ENCODE measurements at regions not wholly inside any gene's neighbourhood (a gene's known extent, or its start where the extent isn't known, plus 50 kb on each side); places are given as distances from the start of the nearest gene placed in this dataset.

DNA sequence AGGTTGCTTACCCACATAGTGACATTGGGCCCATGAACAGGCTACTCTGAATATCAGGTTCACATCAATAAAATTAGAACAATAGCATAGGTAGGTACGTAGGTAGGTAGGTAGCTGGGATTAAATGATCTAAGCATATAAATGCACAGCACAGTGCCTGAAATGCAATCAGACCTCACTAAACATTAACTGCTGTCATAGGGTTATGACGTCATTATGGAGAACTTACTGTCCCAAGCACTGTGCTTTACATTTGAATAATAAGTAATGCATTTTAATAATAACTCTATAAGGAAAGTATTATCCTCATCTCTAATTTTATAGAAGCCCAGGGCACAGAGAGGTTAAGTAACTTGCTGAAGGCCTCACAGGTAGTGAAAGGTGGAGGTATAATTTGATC lies 112.5 kb downstream of the RPS24 start:
- TF ChIP-seq, protein P1, sequence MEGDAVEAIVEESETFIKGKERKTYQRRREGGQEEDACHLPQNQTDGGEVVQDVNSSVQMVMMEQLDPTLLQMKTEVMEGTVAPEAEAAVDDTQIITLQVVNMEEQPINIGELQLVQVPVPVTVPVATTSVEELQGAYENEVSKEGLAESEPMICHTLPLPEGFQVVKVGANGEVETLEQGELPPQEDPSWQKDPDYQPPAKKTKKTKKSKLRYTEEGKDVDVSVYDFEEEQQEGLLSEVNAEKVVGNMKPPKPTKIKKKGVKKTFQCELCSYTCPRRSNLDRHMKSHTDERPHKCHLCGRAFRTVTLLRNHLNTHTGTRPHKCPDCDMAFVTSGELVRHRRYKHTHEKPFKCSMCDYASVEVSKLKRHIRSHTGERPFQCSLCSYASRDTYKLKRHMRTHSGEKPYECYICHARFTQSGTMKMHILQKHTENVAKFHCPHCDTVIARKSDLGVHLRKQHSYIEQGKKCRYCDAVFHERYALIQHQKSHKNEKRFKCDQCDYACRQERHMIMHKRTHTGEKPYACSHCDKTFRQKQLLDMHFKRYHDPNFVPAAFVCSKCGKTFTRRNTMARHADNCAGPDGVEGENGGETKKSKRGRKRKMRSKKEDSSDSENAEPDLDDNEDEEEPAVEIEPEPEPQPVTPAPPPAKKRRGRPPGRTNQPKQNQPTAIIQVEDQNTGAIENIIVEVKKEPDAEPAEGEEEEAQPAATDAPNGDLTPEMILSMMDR (IDR thresholded peaks at IDR 0.05; ENCODE audit: low read depth, low read length), result no peak

DNA sequence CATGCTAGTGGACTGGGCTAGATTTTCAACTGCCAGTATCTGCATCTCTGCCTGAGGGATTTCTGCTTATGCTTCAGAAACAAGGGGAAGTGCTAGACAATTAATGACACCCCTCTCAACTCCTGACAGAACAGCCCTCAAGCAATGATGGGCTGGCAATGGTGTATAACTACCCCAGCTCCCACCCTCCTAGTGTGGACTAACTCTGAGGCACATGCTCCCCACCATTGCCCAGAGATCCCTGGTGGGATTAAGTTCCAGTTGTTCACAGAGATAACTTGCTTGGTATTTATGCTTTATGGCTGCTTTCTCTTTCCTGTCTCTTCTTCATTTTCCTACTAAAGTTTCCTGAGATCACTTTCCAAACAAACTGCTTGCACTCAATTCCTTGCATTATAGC lies 113.5 kb downstream of the RPS24 start:
- TF ChIP-seq, protein P1 (IDR thresholded peaks at IDR 0.05; ENCODE audit: low read depth, low read length), result no peak
- no peak overlapping the region for H3K4me3 ChIP-seq (ENCODE audit: low read depth, low read length)

More for the DNA sequence above, 112.5 kb downstream of the RPS24 start:
- no peak overlapping the region for H3K4me3 ChIP-seq (ENCODE audit: low read depth, low read length)

- TF ChIP-seq, protein P1 (IDR thresholded peaks at IDR 0.05; ENCODE audit: low read depth, low read length), result no peak
- H3K4me3 ChIP-seq (ENCODE audit: low read depth, low read length), result no peak overlapping the region
Observed at GRCh38 chr10:78148216-78148960, 114.7 kb downstream of the RPS24 start.

DNA sequence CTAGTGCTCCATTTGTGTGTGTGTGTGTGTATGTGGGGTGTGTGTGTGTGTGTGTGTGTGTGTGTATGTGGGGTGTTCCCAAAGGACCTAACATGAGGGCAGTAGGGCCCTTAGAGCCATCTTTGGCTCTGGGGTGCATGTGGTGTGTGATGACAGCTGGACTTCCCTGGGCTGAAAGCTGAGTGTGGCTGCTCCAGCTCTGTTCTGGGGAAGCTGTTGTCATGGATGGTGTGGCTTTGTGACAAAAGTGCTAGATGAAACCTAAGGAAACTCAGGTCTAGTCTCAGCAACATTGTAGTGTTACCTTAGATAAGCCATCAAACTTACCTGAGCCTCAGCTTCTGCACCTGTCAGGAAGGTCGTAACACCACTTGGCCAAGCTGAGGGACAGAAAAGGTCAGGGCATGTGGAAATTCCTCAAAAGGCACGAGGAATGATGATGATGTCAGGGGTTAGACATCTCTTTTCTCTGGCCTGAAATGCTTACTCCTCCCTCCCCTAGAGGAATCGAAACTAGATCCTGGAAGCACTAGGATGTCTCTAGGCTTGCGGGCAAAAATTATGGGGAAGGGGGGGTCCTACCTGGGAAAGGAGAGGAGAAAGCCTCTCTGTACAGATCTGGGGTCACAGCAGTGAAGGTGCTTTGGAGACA lies 115.4 kb downstream of the RPS24 start:
- H3K4me3 ChIP-seq (ENCODE audit: low read depth, low read length), result no peak overlapping the region
- TF ChIP-seq, protein P1 (IDR thresholded peaks at IDR 0.05; ENCODE audit: low read depth, low read length), result no peak

DNA sequence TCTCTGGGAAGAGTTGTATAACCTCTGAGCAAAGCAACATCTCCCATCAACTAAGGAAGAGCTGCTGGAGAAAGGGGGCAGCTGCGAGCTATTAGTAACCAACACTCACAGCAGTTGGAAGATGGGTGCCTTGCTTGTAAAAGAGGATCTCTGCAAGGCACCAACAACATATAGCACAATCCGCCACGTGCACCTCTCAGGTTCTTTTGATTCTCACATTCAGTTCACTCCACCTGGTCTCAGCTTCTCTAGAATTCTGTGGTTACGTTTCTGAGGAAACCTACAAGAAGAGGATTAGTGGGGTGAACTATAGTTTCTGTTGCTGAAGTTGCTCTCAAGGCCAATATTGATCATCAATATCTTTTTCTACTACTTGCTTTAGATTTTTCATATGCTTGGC lies 117.1 kb downstream of the RPS24 start:
- TF ChIP-seq, protein P1 (IDR thresholded peaks at IDR 0.05; ENCODE audit: low read depth, low read length), result no peak
- no peak overlapping the region for H3K4me3 ChIP-seq (ENCODE audit: low read depth, low read length)

DNA sequence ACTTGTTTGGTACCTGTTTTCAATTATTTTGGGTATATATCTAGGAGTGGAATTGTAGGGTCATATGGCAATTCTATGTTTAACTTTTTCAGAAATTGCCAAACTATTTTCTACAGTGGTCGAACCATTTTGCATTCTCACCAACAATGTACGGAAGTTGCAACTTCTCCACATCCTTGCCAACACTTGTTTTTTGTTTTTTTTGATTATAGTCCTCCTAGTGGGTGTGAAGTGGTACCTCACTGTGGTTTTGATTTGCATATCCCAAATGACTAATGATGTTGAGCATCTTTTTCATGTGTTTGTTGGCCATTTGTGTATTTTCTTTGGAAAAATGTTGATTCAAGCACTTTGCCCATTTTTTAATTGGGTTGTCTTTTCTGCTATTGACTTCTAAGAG lies 122.1 kb downstream of the RPS24 start:
- H3K4me3 ChIP-seq (ENCODE audit: low read depth, low read length), result no peak overlapping the region
- TF ChIP-seq, protein P1 (IDR thresholded peaks at IDR 0.05; ENCODE audit: low read depth, low read length), result no peak

DNA sequence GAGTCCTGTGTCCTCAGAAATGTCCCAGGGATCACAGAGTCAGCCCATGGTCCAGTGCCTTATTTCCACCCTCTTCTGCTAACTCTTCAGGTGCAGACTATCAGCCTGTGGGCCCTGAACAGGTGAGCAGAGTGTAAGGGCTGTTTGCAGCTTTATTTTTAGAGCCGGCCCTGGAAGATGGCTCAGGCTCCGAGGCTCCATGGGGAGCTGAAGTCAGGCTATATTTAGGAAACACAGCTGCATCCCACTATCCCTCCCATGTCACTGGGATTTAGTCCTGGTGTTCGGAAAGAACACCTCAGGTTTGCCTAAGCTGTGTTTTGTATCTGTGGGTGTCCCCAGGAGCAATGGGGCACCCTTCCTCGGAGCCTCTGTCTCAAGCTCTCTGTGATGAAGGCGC lies 126.9 kb downstream of the RPS24 start:
- no peak overlapping the region for H3K4me3 ChIP-seq (ENCODE audit: low read depth, low read length)
- TF ChIP-seq, protein P1 (IDR thresholded peaks at IDR 0.05; ENCODE audit: low read depth, low read length), result no peak
